Rectal smooth muscle tissue (tissue), 1 donor: ENCODE measurements at regions not wholly inside any gene's neighbourhood (a gene's known extent, or its start where the extent isn't known, plus 50 kb on each side); places are given as distances from the start of the nearest gene placed in this dataset.

Experiments
- H3K27ac ChIP-seq: one replicate; pipeline ENCODE4 v1.7.0; 2013; ENCODE audit warnings: low read depth, low read length, inconsistent platforms
- H3K27me3 ChIP-seq: one replicate; pipeline ENCODE4 v1.7.0; 2013; ENCODE audit warnings: low read length; ENCODE audit not compliant: control insufficient read depth, insufficient read depth
- H3K36me3 ChIP-seq: one replicate; pipeline ENCODE4 v1.7.0; 2013; ENCODE audit warnings: low read length; ENCODE audit not compliant: control insufficient read depth, insufficient read depth
- H3K4me1 ChIP-seq: one replicate; pipeline ENCODE4 v1.7.0; 2013; ENCODE audit warnings: low read length; ENCODE audit not compliant: control insufficient read depth, insufficient read depth
- H3K4me3 ChIP-seq: one replicate; pipeline ENCODE4 v1.7.0; 2013; ENCODE audit warnings: low read length
- H3K9ac ChIP-seq: one replicate; pipeline ENCODE4 v1.7.0; 2013; ENCODE audit warnings: low read length

DNA sequence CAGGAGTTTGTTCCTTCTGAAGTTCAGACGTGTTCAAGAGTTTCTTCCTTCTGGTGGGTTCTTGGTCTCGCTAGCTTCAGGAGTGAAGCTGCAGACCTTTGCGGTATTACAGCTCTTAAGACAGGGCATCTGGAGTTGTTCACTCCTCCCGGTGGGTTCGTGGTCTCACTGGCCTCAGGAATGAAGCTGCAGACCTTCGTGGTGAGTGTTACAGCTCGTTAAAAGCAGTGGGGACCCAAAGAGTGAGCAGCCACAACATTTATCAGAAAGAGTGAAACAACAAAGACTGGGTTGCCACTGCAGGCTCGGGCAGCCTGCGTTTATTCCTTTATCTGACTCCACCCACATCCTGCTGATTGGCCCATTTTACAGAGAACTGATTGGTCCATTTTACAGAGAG lies 373.1 kb downstream of the ETS1 start:
- H3K27ac ChIP-seq: no peak overlapping the region
- H3K27me3 ChIP-seq: no peaks in the 10 kb centered on the region
- H3K4me1 ChIP-seq: peaks cover 9% of the 10 kb centered on the region
- no peak overlapping the region for H3K9ac ChIP-seq
- no peak overlapping the region for H3K4me3 ChIP-seq
- no peaks in the 10 kb centered on the region for H3K36me3 ChIP-seq

GRCh38 chr11:128213461-128213860 lies 373.9 kb downstream of the ETS1 start:
- H3K9ac ChIP-seq: no peak overlapping the region
- peaks cover 9% of the 10 kb centered on the region for H3K4me1 ChIP-seq
- H3K27ac ChIP-seq: no peak overlapping the region

GRCh38 chr11:128212324-128212723 lies 375.0 kb downstream of the ETS1 start:
- H3K9ac ChIP-seq: no peak overlapping the region
- H3K4me1 ChIP-seq: peaks cover 9% of the 10 kb centered on the region
- H3K36me3 ChIP-seq: no peaks in the 10 kb centered on the region
- no peaks in the 10 kb centered on the region for H3K27me3 ChIP-seq
- H3K4me3 ChIP-seq: no peak overlapping the region
- no peak overlapping the region for H3K27ac ChIP-seq

More at GRCh38 chr11:128213461-128213860, 373.9 kb downstream of the ETS1 start:
- no peaks in the 10 kb centered on the region for H3K27me3 ChIP-seq
- H3K4me3 ChIP-seq: no peak overlapping the region
- no peaks in the 10 kb centered on the region for H3K36me3 ChIP-seq

DNA sequence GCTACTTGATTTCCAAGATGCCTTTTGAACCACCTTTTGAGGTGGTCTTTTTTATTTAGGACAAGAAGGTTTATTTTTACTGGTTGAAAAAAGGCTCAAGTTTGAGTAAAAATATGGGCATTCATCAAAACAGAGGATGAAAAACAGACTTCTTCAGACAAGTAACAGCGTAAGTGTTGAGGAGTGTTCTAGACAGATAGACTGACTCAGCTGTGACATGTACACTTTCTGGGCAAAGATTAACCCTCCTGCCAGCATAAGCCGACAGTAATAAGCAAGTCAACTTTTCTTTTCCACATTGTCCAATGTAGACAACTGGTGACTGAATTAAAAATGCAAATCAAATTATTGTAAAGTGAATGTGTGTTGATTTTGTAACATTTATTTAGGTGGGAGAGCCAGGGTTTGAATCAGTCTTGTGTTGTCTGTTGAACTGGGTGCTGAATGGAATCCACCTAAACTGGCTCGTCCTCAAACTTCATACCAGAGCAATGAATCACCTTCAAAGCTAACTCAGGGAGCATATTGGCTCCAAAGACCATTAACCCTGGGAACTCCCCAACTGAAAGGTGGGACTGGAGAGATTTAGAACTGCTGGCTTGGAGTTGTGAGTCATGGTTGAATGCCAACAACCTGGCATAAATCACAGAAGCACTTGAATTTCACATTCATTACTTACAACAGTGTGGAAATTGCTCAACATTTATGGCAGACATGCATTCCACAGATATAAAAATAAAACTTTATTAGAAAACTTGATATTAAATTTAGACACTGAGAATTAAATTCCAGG lies 377.0 kb downstream of the ETS1 start:
- no peaks in the 10 kb centered on the region for H3K27me3 ChIP-seq
- no peak overlapping the region for H3K4me3 ChIP-seq
- H3K36me3 ChIP-seq: no peaks in the 10 kb centered on the region
- H3K27ac ChIP-seq: no peak overlapping the region
- H3K4me1 ChIP-seq: peaks cover 9% of the 10 kb centered on the region
- no peak overlapping the region for H3K9ac ChIP-seq

GRCh38 chr11:128209138-128209435 lies 378.3 kb downstream of the ETS1 start:
- Histone ChIP-seq H3K4me3 (no peak overlapping the region), H3K27ac (no peak overlapping the region), H3K9ac (no peak overlapping the region), H3K27me3 (no peaks in the 10 kb centered on the region), H3K4me1 (peaks cover 9% of the 10 kb centered on the region), H3K36me3 (no peaks in the 10 kb centered on the region)

- Histone ChIP-seq H3K27ac (no peak overlapping the region), H3K27me3 (no peaks in the 10 kb centered on the region), H3K36me3 (no peaks in the 10 kb centered on the region), H3K4me1 (peaks cover 9% of the 10 kb centered on the region), H3K4me3 (no peak overlapping the region), H3K9ac (no peak overlapping the region)
Measured at GRCh38 chr11:128208329-128209137, 378.8 kb downstream of the ETS1 start.

- Histone ChIP-seq H3K27ac (no peak overlapping the region), H3K4me1 (peaks cover 9% of the 10 kb centered on the region), H3K9ac (no peak overlapping the region), H3K4me3 (no peak overlapping the region), H3K27me3 (no peaks in the 10 kb centered on the region), H3K36me3 (no peaks in the 10 kb centered on the region)
Measured at GRCh38 chr11:128207861-128208321, 379.5 kb downstream of the ETS1 start.

GRCh38 chr11:128206461-128206860 lies 380.9 kb downstream of the ETS1 start:
- peaks cover 9% of the 10 kb centered on the region for H3K4me1 ChIP-seq
- H3K27ac ChIP-seq: no peak overlapping the region
- H3K4me3 ChIP-seq: no peak overlapping the region
- H3K36me3 ChIP-seq: no peaks in the 10 kb centered on the region
- H3K27me3 ChIP-seq: no peaks in the 10 kb centered on the region
- no peak overlapping the region for H3K9ac ChIP-seq

GRCh38 chr11:128205796-128206195 lies 381.6 kb downstream of the ETS1 start:
- H3K4me3 ChIP-seq: no peak overlapping the region
- peaks cover 7% of the 10 kb centered on the region for H3K4me1 ChIP-seq
- no peak overlapping the region for H3K9ac ChIP-seq
- H3K36me3 ChIP-seq: no peaks in the 10 kb centered on the region
- H3K27me3 ChIP-seq: no peaks in the 10 kb centered on the region
- H3K27ac ChIP-seq: no peak overlapping the region

DNA sequence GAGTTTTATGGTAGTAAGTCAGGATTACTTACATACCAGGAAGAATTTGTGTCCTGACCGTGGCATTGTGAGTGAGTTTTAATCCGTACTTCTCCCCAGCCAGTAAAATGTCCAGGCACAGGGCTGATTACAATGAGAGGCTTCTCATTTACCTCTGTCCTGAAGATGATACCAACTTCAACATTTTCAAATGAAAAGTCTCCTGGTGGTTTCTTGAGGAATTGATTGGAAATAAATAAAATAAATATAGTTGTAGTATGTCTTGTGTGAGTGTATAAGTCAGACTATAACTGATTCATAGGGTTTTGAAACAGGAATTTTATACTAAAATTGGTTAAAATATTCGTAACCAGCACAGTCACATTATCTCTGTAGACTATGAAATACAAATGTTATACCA lies 382.5 kb downstream of the ETS1 start:
- H3K4me1 ChIP-seq: no peaks in the 10 kb centered on the region
- H3K9ac ChIP-seq: no peak overlapping the region
- H3K27me3 ChIP-seq: no peaks in the 10 kb centered on the region
- H3K27ac ChIP-seq: no peak overlapping the region
- H3K4me3 ChIP-seq: no peak overlapping the region
- no peaks in the 10 kb centered on the region for H3K36me3 ChIP-seq

- Histone ChIP-seq H3K9ac (no peak overlapping the region), H3K4me1 (no peaks in the 10 kb centered on the region)
Measured at GRCh38 chr11:128201801-128202200, 385.6 kb downstream of the ETS1 start.

GRCh38 chr11:128201009-128201408 lies 386.3 kb downstream of the ETS1 start:
- no peaks in the 10 kb centered on the region for H3K27me3 ChIP-seq
- H3K27ac ChIP-seq: no peak overlapping the region
- H3K36me3 ChIP-seq: no peaks in the 10 kb centered on the region
- no peak overlapping the region for H3K9ac ChIP-seq
- no peak overlapping the region for H3K4me3 ChIP-seq
- H3K4me1 ChIP-seq: no peaks in the 10 kb centered on the region

More at GRCh38 chr11:128201801-128202200, 385.6 kb downstream of the ETS1 start:
- Histone ChIP-seq H3K27ac (no peak overlapping the region), H3K4me3 (no peak overlapping the region), H3K27me3 (no peaks in the 10 kb centered on the region), H3K36me3 (no peaks in the 10 kb centered on the region)
